ENCODE measurements at regions not wholly inside any gene's neighbourhood (a gene's known extent, or its start where the extent isn't known, plus 50 kb on each side); places are given as distances from the start of the nearest gene placed in this dataset.
A peak's percentile ranks its signal among the peaks of the same experiment; 100 is the strongest.

- Histone ChIP-seq H2AFZ (no peak overlapping the region), H3K4me3 (no peak overlapping the region), H3K36me3 (replicated peaks; ENCODE audit: insufficient read depth, low read depth) (no peaks in the 10 kb centered on the region), H3K79me2 (no peaks in the 10 kb centered on the region), H4K20me1 (ENCODE audit: insufficient read depth, poor library complexity, severe bottlenecking) (no peaks in the 10 kb centered on the region), H3K9me2 (replicated peaks; ENCODE audit: insufficient read depth) (no peaks in the 10 kb centered on the region), H3K9me3 (ENCODE audit: low read depth) (no peaks in the 10 kb centered on the region), H3K4me1 (ENCODE audit: insufficient read depth) (no peaks in the 10 kb centered on the region), H3K27ac (no peak overlapping the region), H3K4me2 (no peak overlapping the region), H3K27me3 (no peaks in the 10 kb centered on the region)
- DNase-seq (ENCODE audit: low spot score), result no peak
- WGBS (ENCODE audit: low lambda C conversion rate, missing lambda C conversion rate), result 86% methylated on average over 4 of the region's 4 CpGs
- TF ChIP-seq EZH2phosphoT487 (IDR thresholded peaks at IDR 0.05; ENCODE audit: low read depth, severe bottlenecking, unreplicated experiment) (no peak), CTCF (IDR thresholded peaks at IDR 0.05; ENCODE audit: poor library complexity) (no peak), EZH2 (IDR thresholded peaks at IDR 0.05; ENCODE audit: borderline replicate concordance) (no peak)
Observed at GRCh38 chr9:84079994-84080393, 99.4 kb downstream of the RMI1 start.

GRCh38 chr9:84101964-84102632, 121.5 kb downstream of the RMI1 start:
- Histone ChIP-seq H3K27me3 (peaks cover 52% of the 10 kb centered on the region), H4K20me1 (ENCODE audit: insufficient read depth, poor library complexity, severe bottlenecking) (no peaks in the 10 kb centered on the region), H3K79me2 (no peaks in the 10 kb centered on the region), H3K36me3 (replicated peaks; ENCODE audit: insufficient read depth, low read depth) (no peaks in the 10 kb centered on the region), H3K4me1 (ENCODE audit: insufficient read depth) (no peaks in the 10 kb centered on the region), H3K27ac (no peak overlapping the region), H3K4me2 (peak overlapping the region; percentile 69), H3K4me3 (no peak overlapping the region), H3K9me2 (replicated peaks; ENCODE audit: insufficient read depth) (no peaks in the 10 kb centered on the region), H2AFZ (no peak overlapping the region), H3K9me3 (ENCODE audit: low read depth) (no peaks in the 10 kb centered on the region)
- WGBS (ENCODE audit: low lambda C conversion rate, missing lambda C conversion rate), result 21% methylated on average over 29 of the region's 29 CpGs
- no peak for DNase-seq (ENCODE audit: low spot score)
- no peak for TF ChIP-seq EZH2phosphoT487 (IDR thresholded peaks at IDR 0.05; ENCODE audit: low read depth, severe bottlenecking, unreplicated experiment)
- no peak for TF ChIP-seq CTCF (IDR thresholded peaks at IDR 0.05; ENCODE audit: poor library complexity)
- TF ChIP-seq EZH2 (IDR thresholded peaks at IDR 0.05; ENCODE audit: borderline replicate concordance), result no peak

- H3K79me2 ChIP-seq, result no peaks in the 10 kb centered on the region
- H3K4me3 ChIP-seq, result no peak overlapping the region
- H3K9me3 ChIP-seq (ENCODE audit: low read depth), result no peaks in the 10 kb centered on the region
- no peak overlapping the region for H3K4me2 ChIP-seq
- no peaks in the 10 kb centered on the region for H3K4me1 ChIP-seq (ENCODE audit: insufficient read depth)
- H3K27me3 ChIP-seq, result peaks cover 52% of the 10 kb centered on the region
- 44% methylated on average over 1 of the region's 1 CpG for WGBS (ENCODE audit: low lambda C conversion rate, missing lambda C conversion rate)
- H3K36me3 ChIP-seq (replicated peaks; ENCODE audit: insufficient read depth, low read depth), result no peaks in the 10 kb centered on the region
- H3K9me2 ChIP-seq (replicated peaks; ENCODE audit: insufficient read depth), result no peaks in the 10 kb centered on the region
- no peak for DNase-seq (ENCODE audit: low spot score)
- no peak overlapping the region for H2AFZ ChIP-seq
- no peak for TF ChIP-seq EZH2phosphoT487 (IDR thresholded peaks at IDR 0.05; ENCODE audit: low read depth, severe bottlenecking, unreplicated experiment)
- TF ChIP-seq CTCF (IDR thresholded peaks at IDR 0.05; ENCODE audit: poor library complexity), result no peak
- TF ChIP-seq EZH2 (IDR thresholded peaks at IDR 0.05; ENCODE audit: borderline replicate concordance), result no peak
- H3K27ac ChIP-seq, result no peak overlapping the region
- no peaks in the 10 kb centered on the region for H4K20me1 ChIP-seq (ENCODE audit: insufficient read depth, poor library complexity, severe bottlenecking)
Observed at GRCh38 chr9:84103651-84104377, 123.2 kb downstream of the RMI1 start.

Measured in hepatocyte (in vitro differentiated cells).